ENCODE measurements at regions not wholly inside any gene's neighbourhood (a gene's known extent, or its start where the extent isn't known, plus 50 kb on each side); places are given as distances from the start of the nearest gene placed in this dataset.
"Not testable (repeated sequence)": the region's sequence is repeated elsewhere in the genome, so short reads cannot be mapped to it uniquely, and the experiment has no call there.

- no peak for DNase-seq
Measured at GRCh38 chr3:137121704-137122314, 164.0 kb downstream of the IL20RB start.

- DNase-seq: no peak
Measured at GRCh38 chr3:137131081-137131480, 173.3 kb downstream of the IL20RB start.

GRCh38 chr3:137134431-137134830 lies 176.6 kb downstream of the IL20RB start:
- no peak for DNase-seq

- DNase-seq: no peak
Measured at GRCh38 chr3:137148406-137148805, 190.6 kb downstream of the IL20RB start.

- no peak for DNase-seq
Measured at GRCh38 chr3:137148917-137149316, 191.1 kb downstream of the IL20RB start.

GRCh38 chr3:137150825-137151224 lies 193.0 kb downstream of the IL20RB start:
- DNase-seq: no peak

GRCh38 chr3:137153046-137153445 lies 195.3 kb downstream of the IL20RB start:
- not testable (repeated sequence) for DNase-seq

- DNase-seq: peak; percentile 33
Measured at GRCh38 chr3:137163241-137163871, 205.6 kb downstream of the IL20RB start.

GRCh38 chr3:137163958-137164357 lies 206.2 kb downstream of the IL20RB start:
- DNase-seq: no peak

GRCh38 chr3:137165117-137165806 lies 207.5 kb downstream of the IL20RB start:
- no peak for DNase-seq

GRCh38 chr3:137171834-137172603 lies 214.2 kb downstream of the IL20RB start:
- DNase-seq: no peak

- no peak for DNase-seq
Measured at GRCh38 chr3:137172728-137173127, 214.9 kb downstream of the IL20RB start.

- no peak for DNase-seq
Measured at GRCh38 chr3:137174514-137174913, 216.7 kb downstream of the IL20RB start.

- DNase-seq: no peak
Measured at GRCh38 chr3:137180220-137180619, 222.4 kb downstream of the IL20RB start.

- no peak for DNase-seq
Measured at GRCh38 chr3:137191133-137191923, 233.5 kb downstream of the IL20RB start.

- DNase-seq: no peak
Measured at GRCh38 chr3:137191951-137192350, 234.2 kb downstream of the IL20RB start.

- DNase-seq: no peak
Measured at GRCh38 chr3:137194301-137194700, 236.5 kb downstream of the IL20RB start.

GRCh38 chr3:137198374-137198773 lies 240.6 kb downstream of the IL20RB start:
- DNase-seq: not testable (repeated sequence)

- DNase-seq: no peak
Measured at GRCh38 chr3:137199678-137200077, 241.9 kb downstream of the IL20RB start.

- DNase-seq: no peak
Measured at GRCh38 chr3:137201066-137201465, 243.3 kb downstream of the IL20RB start.

- DNase-seq: no peak
Measured at GRCh38 chr3:137202941-137203340, 245.2 kb downstream of the IL20RB start.

- no peak for DNase-seq
Measured at GRCh38 chr3:137204409-137204808, 246.6 kb downstream of the IL20RB start.
